GM21367 (cell line): ENCODE measurements at regions not wholly inside any gene's neighbourhood (a gene's known extent, or its start where the extent isn't known, plus 50 kb on each side); places are given as distances from the start of the nearest gene placed in this dataset.
"Not testable (repeated sequence)": the region's sequence is repeated elsewhere in the genome, so short reads cannot be mapped to it uniquely, and the experiment has no call there.

Experiments used
- ATAC-seq: cut with Tn5 transposase; IDR thresholded peaks from one replicate; pipeline ENCODE4 v1.9.1; 2021; ENCODE audit not compliant: unreplicated experiment

GRCh38 chr12:97711392-97711791 lies 248.8 kb downstream of the RMST start:
- no peak for ATAC-seq

GRCh38 chr12:97713270-97713669 lies 250.7 kb downstream of the RMST start:
- no peak for ATAC-seq

DNA sequence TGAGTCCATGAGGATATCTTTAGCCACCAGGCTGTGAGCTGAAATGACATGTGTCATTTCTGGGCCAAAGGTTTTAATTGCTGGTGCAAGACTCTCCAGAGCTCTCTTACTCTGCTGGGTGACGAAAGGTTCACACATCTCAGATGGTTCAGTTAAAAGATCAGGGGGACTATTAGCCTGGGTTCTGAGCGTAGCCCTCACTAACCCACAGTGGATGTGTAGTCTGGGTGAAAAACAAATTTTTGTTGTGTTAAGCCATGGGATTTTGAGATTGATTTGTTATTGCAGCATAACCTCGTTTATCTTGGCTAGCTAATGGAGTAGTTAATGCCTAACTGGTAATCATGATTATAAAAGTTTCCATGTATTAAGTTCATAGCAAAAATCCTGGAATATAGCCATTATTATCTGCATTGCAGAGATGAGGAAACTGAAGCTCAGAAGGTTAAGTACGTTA lies 251.5 kb downstream of the RMST start:
- no peak for ATAC-seq

- no peak for ATAC-seq
These were observed 253.8 kb downstream of the RMST start for GRCh38 chr12:97716356-97716755.

DNA sequence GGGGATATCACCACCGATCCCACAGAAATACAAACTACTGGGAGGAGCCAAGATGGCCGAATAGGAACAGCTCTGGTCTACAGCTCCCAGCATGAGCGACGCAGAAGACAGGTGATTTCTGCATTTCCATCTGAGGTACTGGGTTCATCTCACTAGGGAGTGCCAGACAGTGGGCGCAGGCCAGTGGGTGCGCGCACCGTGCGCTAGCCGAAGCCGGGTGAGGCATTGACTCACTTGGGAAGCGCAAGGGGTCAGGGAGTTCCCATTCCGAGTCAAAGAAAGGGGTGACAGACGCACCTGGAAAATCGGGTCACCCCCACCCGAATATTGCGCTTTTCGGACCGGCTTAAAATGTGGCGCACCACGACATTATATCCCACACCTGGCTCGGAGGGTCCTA lies 261.2 kb downstream of the RMST start:
- ATAC-seq = not testable (repeated sequence)

DNA sequence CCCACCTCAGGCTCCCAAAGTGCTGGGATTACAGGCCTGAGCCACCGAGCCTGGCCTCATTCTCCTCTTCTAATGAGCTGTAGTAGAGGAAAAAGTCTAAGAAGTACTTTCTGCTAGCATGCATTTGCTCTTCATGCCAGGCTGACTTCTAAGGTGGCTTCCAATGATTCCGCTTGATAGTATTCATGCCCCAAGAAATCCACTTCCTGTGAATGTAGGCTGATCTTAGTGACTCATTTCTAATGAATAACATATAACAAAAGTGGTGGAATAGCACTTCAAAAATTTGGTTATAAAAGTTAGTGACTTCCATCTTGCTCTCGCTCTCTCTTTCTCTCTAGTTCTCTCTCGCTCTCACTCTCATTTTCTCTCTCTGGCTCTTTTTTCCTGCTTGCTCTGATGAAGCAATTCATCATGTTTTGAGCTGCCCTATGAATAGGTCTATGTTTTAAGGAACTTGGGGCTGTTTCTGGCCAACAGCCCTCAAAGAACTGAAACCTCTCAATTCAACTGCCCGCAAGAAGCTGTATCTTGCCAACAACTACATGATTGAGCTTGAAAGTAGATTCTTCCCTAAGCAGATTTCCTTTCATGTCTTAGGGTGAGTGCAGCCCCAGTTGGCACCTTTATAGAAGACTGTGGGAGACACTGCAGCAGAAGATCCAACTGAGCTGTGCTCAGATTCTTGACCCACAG lies 282.9 kb downstream of the RMST start:
- no peak for ATAC-seq

DNA sequence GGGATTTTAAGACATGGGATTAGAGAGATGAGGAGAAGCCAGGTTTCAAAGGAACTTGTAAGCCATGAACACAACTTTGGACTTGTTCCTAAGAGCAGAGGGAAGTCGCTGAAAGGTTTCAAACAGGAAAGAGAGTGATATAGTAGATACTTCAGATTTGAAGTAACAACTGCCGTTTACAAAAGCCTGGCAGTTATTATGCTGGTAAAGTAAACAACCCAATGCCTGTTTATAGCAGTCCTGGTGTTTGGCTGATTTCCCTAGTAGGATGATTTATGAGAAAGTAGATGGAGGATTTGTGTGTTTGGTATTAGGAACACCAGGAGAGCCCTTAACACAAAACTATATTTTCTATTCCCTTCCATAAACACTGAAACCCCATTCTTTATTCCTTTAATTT lies 285.7 kb downstream of the RMST start:
- no peak for ATAC-seq

GRCh38 chr12:97751704-97752103 lies 289.1 kb downstream of the RMST start:
- no peak for ATAC-seq

GRCh38 chr12:97752129-97752528 lies 289.5 kb downstream of the RMST start:
- ATAC-seq = no peak

DNA sequence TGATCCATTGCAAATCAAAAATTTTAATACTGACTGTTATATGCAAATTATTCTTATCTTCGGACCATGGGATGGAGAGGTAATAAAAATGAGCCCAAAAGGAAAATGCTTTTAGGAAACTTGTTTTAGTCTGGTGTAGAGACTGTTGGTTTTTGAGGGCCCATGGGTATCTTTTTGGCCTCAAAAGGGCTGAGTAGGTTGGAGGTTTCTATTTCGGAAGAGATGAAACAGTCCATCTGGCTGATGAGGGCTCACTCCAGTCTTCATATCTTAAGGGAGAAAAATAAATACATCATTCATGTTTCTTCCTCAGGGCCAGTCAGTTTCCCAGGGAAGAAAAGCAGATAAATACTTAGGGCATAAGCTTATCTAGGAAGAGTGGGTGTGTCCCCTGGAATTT lies 290.7 kb downstream of the RMST start:
- no peak for ATAC-seq

DNA sequence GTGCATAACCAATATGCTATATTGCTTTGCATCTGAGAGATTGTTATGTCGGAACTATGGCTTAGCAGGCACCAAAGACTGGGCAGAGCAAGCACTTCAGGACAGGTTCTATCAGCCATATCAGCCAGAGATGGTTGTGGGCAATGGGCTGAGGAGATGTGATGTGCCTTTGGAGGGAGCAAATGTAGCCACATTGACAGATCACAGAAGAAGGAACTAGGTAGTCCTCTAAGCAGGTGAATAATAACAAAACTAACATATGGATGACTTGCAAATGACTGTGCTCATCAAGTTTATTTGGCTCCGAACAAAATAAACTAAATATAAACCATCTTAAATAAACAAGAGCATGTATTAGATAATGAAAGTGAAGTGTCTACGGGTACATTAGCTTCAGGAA lies 291.7 kb downstream of the RMST start:
- no peak for ATAC-seq

DNA sequence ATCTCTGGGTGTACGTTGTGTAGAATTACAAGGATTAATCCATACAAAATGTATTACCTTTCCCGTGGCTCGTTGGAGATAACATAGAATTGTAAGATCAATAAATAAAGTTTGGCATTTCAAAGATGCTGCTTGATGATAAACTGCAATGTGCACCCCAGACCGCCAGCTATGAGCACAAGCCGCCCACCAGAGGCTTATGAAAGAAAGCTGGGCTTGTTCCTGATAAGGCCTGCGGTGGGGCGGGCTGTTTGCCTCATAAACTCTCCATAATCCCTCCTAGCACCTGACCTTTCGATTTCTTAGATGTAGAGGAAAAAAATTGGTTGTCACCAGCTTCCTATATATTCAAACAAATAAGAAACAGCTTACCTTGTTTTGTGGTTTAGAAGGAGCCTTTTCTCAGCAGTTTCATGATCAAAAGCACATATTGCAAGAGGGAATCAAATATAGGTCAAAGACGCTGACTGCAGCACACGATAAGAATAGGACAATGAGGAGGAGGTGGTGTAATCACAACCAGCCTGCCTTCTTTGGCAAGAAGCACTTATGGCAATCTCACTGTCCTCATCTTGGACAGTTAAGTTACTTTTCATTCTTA lies 293.6 kb downstream of the RMST start:
- no peak for ATAC-seq

- no peak for ATAC-seq
These were observed 294.1 kb downstream of the RMST start for GRCh38 chr12:97756741-97757140.

DNA sequence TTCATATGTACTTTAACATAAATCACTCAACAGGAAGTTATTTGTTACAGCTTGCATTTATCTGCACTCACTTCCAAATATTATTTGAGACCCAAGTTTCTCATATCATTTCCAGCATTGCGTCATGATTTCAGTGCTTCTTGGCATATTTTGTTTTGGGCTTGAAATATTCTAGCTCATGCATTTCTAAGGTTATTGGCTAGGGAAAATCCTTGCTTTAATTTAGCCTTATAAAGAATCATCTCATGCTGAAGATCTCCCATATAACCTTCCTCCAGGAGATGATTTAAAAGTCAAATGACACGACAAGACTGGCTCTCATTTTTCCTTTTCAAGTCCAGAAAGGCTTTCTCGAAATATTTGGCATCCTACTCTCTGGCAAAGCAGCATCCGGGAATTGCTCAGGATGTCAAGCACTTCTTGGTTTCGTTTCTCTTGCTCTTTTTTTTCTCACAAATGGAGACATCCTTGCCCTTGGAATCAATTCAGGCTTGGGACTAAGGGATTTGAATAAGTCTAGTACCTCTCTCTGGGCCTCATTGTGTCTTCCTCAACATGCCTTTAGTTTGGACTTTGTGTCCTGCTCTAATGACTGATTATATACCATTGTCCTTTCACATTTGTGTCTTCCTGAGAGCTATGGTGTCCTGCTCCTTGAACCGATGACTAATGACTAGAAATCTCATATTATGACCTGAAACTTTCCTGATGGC lies 295.0 kb downstream of the RMST start:
- ATAC-seq = no peak

DNA sequence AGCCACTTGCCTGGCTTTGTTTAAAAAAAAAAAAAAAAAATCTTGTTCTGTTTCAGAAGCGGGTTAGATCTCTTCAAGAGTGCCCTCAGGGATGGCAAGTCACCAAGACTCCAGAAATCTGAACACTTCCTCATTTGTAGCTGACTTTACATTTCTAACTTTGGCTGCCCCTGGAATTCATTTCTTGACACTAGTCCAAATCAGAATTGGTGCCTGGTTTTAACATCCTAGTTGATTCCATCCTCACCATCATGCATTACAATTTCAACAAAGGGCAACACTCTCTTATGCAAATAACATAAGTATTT lies 295.5 kb downstream of the RMST start:
- ATAC-seq = no peak

GRCh38 chr12:97758586-97758985 lies 296.0 kb downstream of the RMST start:
- no peak for ATAC-seq

DNA sequence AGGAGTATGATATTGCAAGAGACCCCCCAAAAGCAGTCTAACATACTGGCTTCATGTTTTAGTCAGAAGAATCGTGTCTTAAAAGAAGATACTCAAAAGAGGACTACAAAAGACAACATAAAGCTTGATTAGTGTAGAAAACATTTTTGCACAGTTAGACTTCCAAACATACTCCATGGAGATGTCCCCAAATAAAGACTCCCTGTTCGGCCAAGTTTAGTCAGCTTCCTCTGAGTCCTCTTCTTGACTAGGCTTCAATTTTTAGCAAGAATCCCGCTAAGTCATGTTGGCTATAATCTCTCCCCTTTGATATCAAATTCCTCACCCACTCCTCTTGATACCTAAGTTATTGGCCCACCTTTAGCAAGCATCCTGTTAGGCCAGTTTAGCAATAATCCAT lies 298.0 kb downstream of the RMST start:
- ATAC-seq = no peak

DNA sequence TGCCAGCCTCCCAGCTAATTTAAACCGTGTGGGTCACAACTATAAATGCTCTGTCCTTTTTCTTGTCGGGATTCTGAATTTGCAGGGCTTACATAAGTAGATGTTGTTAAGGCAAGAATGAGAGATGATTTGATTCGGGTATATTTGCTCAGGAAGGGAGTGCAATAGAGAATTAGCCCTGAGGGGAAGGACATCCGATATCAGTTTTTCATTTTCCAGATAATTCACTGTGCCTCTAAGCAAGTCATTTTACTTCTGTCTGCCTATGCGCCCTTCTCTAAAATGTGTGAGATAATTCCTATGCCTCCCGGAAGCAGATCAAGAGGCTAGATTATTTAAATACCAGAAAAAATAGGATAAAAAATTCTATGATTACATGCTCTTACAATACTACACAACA lies 300.5 kb downstream of the RMST start:
- no peak for ATAC-seq

- no peak for ATAC-seq
These were observed 302.1 kb downstream of the RMST start for GRCh38 chr12:97764700-97765099.

- ATAC-seq = no peak
These were observed 304.7 kb downstream of the RMST start for GRCh38 chr12:97767347-97767746.

DNA sequence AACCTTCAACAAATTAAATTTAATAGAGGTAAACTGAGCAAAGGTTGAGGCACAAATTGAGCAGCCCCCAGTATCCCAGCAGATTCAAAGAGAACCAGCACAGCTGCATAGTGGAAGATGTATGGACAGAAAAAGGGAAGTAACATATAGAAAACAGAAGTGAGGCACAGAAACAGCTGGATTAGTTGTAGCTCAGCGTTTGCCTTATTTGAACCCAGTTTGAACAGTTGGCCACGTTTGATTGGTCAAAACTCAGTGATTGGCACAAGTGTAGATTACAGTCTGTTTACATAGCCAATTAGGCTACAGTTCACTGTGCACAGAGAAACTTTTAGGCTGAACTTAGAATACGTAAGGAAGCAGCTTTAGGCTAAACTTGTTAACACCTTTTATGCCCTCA lies 315.5 kb downstream of the RMST start:
- ATAC-seq = no peak

DNA sequence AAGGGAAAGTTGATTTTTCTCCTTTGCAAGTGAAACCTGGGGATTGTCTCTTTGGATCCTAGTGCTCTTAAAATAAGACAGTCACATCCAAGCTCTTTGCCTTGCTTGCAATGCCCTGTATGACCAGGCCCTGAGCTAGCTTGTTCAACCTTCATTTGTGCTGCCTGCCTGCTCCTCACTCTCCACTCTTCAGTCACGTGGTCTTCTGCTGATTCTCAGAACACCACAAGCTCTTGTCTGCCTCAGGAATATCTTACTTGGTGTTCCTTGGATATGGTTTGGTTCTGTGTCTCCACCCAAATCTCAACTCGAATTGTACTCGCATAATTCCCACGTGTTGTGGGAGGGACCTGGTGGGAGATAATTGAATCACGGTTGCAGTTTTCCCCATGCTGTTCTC lies 318.7 kb downstream of the RMST start:
- ATAC-seq = no peak

GRCh38 chr12:97784904-97785303 lies 322.3 kb downstream of the RMST start:
- ATAC-seq = no peak
